Gastrocnemius medialis (tissue), 4 donors: ENCODE measurements at regions not wholly inside any gene's neighbourhood (a gene's known extent, or its start where the extent isn't known, plus 50 kb on each side); places are given as distances from the start of the nearest gene placed in this dataset.

Experiments
- ATAC-seq, 2 donors: fragments of 150-250 bp; one replicate each; pipeline ENCODE4 v1.9.1; 2016
- DNase-seq, 2 donors: peaks; one replicate each; pipeline ENCODE4 v3.0.0-alpha.2; 2019
- H3K27ac ChIP-seq, 4 donors: fragments of 200-600 bp; sonication (generic); 1 replicate in 1 of 4; 2 replicates in 3 of 4; pipeline ENCODE4 v1.5.1; 2016 to 2018; ENCODE audit warnings: mild to moderate bottlenecking in 2 of 4, moderate library complexity in 1 of 4
- H3K27me3 ChIP-seq, 3 donors: fragments of 200-600 bp; sonication (generic) in 2 of 3; 1 replicate in 1 of 3; 2 replicates in 2 of 3; pipeline versions ENCODE4 v1.5.1 to v1.6.0; 2016 to 2019; ENCODE audit warnings: mild to moderate bottlenecking in 1 of 3, moderate library complexity in 1 of 3
- H3K36me3 ChIP-seq, 2 donors: fragments of 200-600 bp; sonication (generic) in 1 of 2; one replicate each; pipeline ENCODE4 v1.5.1; 2017 to 2018
- H3K4me1 ChIP-seq, 2 donors: fragments of 200-600 bp; sonication (generic) in 1 of 2; one replicate each; pipeline ENCODE4 v1.5.1; 2016 to 2017; ENCODE audit warnings: mild to moderate bottlenecking in 2 of 2
- H3K4me3 ChIP-seq, 4 donors: fragments of 200-600 bp; sonication (generic) in 3 of 4; 1 replicate in 1 of 4; 2 replicates in 3 of 4; pipeline ENCODE4 v1.5.1; 2016 to 2019; ENCODE audit warnings: mild to moderate bottlenecking in 2 of 4
- H3K9me3 ChIP-seq, 3 donors: fragments of 200-600 bp; sonication (generic) in 2 of 3; 1 replicate in 1 of 3; 2 replicates in 2 of 3; pipeline ENCODE4 v1.5.1; 2016 to 2019
- POLR2A ChIP-seq, 2 donors: fragments of 450-650 bp; IDR thresholded peaks; one replicate each; pipeline ENCODE4 v1.6.1; 2017; ENCODE audit warnings: antibody characterized with exemption in 2 of 2, mild to moderate bottlenecking in 2 of 2, moderate library complexity in 2 of 2
- in situ Hi-C, 4 donors: fragments of 200-750 bp; cut with MboI; loops; one replicate each; pipeline versions ENCODE4 v1.15.0 to v1.8.0; 2017; ENCODE audit warnings: low sequenced_read_pairs in 4 of 4
- intact Hi-C: fragments of 100-400 bp; cut with DNase I; formaldehyde crosslinking; loops from one replicate; pipeline ENCODE4 v1.15.1; 2023; ENCODE audit warnings: low total_unique reads
- TF ChIP-seq, protein P1 (sequence below), 5 experiments: fragments of 450-650 bp in 3 of 5; fragments of 200-600 bp in 2 of 5; sonication (generic) in 2 of 5; IDR thresholded peaks in 4 of 5; conservative IDR thresholded peaks in 1 of 5; 1 replicate in 4 of 5; 2 replicates in 1 of 5; pipeline ENCODE4 v1.5.1; 2016 to 2019; ENCODE audit warnings: antibody characterized with exemption in 5 of 5, mild to moderate bottlenecking in 3 of 5, moderate library complexity in 3 of 5

DNA sequence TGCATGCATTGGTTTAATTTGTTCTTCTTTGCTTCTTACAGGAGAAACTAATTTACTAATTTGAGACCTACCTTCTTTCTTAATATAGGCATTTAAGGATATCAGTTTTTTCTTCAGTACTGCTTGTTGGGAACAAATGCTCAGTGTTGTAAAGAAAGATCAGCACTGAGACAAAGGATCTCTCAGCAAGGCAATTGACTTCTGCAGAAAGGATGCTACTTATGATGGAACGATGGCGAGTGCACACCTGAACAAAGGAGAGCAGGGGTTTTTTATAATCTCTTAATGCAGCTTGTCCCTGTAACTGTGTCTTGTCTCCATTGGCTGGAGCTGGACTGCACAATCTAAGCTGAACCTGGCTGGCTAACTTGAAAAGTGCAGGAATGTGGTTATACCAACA is 64.2 kb downstream of the RPP21 start:
- TF ChIP-seq, protein P1, sequence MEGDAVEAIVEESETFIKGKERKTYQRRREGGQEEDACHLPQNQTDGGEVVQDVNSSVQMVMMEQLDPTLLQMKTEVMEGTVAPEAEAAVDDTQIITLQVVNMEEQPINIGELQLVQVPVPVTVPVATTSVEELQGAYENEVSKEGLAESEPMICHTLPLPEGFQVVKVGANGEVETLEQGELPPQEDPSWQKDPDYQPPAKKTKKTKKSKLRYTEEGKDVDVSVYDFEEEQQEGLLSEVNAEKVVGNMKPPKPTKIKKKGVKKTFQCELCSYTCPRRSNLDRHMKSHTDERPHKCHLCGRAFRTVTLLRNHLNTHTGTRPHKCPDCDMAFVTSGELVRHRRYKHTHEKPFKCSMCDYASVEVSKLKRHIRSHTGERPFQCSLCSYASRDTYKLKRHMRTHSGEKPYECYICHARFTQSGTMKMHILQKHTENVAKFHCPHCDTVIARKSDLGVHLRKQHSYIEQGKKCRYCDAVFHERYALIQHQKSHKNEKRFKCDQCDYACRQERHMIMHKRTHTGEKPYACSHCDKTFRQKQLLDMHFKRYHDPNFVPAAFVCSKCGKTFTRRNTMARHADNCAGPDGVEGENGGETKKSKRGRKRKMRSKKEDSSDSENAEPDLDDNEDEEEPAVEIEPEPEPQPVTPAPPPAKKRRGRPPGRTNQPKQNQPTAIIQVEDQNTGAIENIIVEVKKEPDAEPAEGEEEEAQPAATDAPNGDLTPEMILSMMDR (IDR thresholded peaks at IDR 0.05 in 4 of 5, conservative IDR thresholded peaks at IDR 0.05 in 1 of 5): no peak
- TF ChIP-seq POLR2A (IDR thresholded peaks at IDR 0.05): no peak
- ATAC-seq (no peak), DNase-seq (no peak)
- Histone ChIP-seq H3K9me3 (no peaks in the 10 kb centered on the region), H3K4me3 (no peak overlapping the region), H3K36me3 (no peaks in the 10 kb centered on the region), H3K4me1 (no peaks in the 10 kb centered on the region), H3K27me3 (peaks cover 0 to 15% (median 14%) of the 10 kb centered on the region in 3 donors), H3K27ac (no peak overlapping the region)
- in situ Hi-C loops (no loop called here), intact Hi-C loops (no loop called here)

DNA sequence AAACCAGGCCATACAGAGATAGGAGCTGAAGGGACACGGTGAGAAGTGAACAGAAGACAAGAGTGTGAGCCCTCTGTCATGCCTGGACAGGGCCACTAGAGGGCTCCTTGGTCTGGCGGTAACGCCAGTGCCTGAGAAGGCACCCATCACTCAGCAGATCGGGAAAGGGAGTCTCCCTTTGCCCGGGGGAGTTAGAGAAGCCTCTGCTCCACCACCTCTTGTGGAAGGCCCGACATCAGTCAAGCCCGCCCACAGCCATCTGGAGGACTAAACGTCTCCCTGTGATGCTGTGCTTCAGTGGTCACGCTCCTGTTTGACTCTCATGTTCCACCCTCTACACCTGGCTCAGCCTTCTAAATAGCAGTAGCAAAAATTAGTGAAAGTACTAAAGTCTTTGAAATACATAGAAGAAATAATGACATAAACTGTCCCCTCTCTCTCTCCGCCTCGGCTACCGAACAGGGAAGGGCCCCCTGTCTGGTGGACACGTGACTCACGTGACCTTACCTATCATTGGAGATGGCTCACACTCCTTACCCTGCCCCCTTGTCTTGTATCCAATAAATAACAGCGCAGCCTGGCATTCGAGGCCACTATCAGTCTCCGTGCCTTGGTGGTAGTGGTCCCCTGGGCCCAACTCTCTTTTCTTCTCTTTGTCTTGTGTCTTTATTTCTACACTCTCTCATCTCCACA is 66.7 kb downstream of the RPP21 start:
- in situ Hi-C loops: no loop called here

DNA sequence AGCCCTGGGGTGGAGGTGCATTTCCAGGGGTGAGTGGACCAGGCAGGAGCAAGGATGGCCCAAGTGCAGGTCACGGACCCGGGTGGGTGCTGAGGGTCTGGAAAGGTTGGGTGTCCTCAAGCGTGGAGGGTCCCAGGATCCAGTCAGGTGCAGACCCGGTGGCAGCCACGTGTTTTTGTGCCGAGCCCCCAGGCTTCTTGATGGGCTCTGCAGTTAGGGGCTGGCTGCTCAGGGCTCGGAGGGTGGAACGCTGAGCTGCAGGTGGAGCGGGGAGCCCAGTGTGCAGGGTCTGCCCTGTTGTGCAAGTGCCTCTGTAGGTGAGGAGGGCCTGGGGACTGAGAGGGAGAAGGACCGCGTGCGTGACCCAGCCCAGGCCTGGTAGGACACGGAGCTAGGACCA is 70.9 kb upstream of the HLA-E start:
- Histone ChIP-seq H3K4me3 (no peak overlapping the region), H3K36me3 (no peaks in the 10 kb centered on the region), H3K9me3 (no peaks in the 10 kb centered on the region), H3K4me1 (no peaks in the 10 kb centered on the region), H3K27me3 (no peaks in the 10 kb centered on the region), H3K27ac (no peak overlapping the region)
- no peak for DNase-seq
- no peak for ATAC-seq
- TF ChIP-seq POLR2A (IDR thresholded peaks at IDR 0.05): no peak
- TF ChIP-seq, protein P1 (IDR thresholded peaks at IDR 0.05 in 4 of 5, conservative IDR thresholded peaks at IDR 0.05 in 1 of 5): no peak
- intact Hi-C loops: no loop called here
- in situ Hi-C loops: no loop called here

More for the DNA sequence above, 66.7 kb downstream of the RPP21 start:
- Histone ChIP-seq H3K4me3 (no peak overlapping the region), H3K4me1 (no peaks in the 10 kb centered on the region), H3K9me3 (no peaks in the 10 kb centered on the region), H3K27me3 (peaks cover 0 to 15% (median 14%) of the 10 kb centered on the region in 3 donors), H3K36me3 (no peaks in the 10 kb centered on the region), H3K27ac (no peak overlapping the region)
- intact Hi-C loops: no loop called here
- DNase-seq (no peak), ATAC-seq (no peak)
- TF ChIP-seq, protein P1 (IDR thresholded peaks at IDR 0.05 in 4 of 5, conservative IDR thresholded peaks at IDR 0.05 in 1 of 5): peak in 4 of 5 experiments; percentile 18 to 64 (median 42)
- no peak for TF ChIP-seq POLR2A (IDR thresholded peaks at IDR 0.05)

DNA sequence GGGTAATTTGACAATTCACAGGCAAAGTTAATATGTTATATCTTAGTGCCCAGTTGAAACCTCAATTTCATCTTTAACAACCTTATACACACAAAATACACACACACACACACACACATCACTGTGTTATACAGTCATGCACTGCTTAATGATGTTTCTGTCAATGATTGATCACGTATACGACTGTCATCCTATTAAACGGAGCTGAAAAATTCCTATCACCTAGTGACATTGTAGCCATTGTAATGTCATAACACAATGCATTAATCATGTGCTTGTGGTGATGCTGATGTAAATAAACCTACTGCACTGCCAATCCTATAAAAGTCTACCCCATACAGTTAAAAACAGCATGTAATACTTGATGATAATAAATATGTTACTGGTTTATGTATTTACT is 64.8 kb upstream of the HLA-E start:
- DNase-seq (no peak), ATAC-seq (no peak)
- Histone ChIP-seq H3K4me1 (no peaks in the 10 kb centered on the region), H3K4me3 (no peak overlapping the region), H3K36me3 (no peaks in the 10 kb centered on the region), H3K27me3 (peaks cover 0 to 21% (median 19%) of the 10 kb centered on the region in 3 donors), H3K9me3 (no peaks in the 10 kb centered on the region), H3K27ac (no peak overlapping the region)
- intact Hi-C loops: no loop called here
- TF ChIP-seq, protein P1 (IDR thresholded peaks at IDR 0.05 in 4 of 5, conservative IDR thresholded peaks at IDR 0.05 in 1 of 5): no peak
- no peak for TF ChIP-seq POLR2A (IDR thresholded peaks at IDR 0.05)
- in situ Hi-C loops: no loop called here
